Astrocyte of the spinal cord (primary cell): ENCODE measurements at regions not wholly inside any gene's neighbourhood (a gene's known extent, or its start where the extent isn't known, plus 50 kb on each side); places are given as distances from the start of the nearest gene placed in this dataset.
"Not testable (repeated sequence)": the region's sequence is repeated elsewhere in the genome, so short reads cannot be mapped to it uniquely, and the experiment has no call there.

Source experiments
- DNase-seq: peaks from one replicate; pipeline ENCODE4 v3.0.0; 2011; ENCODE audit warnings: low read depth, low spot score
- H3K4me3 ChIP-seq: 2 replicates; pipeline ENCODE4 v1.5.1; 2011; ENCODE audit warnings: low read depth, mild to moderate bottlenecking, low read length, moderate library complexity
- in situ Hi-C: cut with HindIII; loops from 2 replicates; pipeline ENCODE4 v1.10.0; 2017; ENCODE audit warnings: low sequenced_read_pairs
- TF ChIP-seq, protein P1 (sequence below): IDR thresholded peaks from 2 replicates; pipeline ENCODE4 v1.5.1; 2012; ENCODE audit warnings: low read depth, mild to moderate bottlenecking, low read length, inconsistent platforms

DNA sequence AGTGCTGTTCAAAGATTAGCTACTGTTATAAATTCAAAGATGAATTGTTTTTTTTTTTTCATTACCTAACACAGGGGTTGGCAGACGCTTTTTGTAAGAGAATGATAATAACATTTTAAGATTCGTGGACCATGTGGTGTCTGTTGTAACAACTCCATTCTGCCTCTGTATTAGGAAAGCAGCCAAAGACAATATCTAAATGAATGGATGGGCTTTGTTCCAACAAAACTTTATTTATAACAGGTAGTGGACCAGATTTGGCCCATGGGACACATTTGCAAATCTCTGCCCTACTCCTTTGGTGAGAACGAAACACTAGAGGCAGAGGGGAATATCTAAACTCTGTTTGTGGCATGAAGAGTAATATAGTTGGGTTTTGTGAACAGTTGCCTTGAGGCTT is 83.6 kb upstream of the BLID start:
- TF ChIP-seq, protein P1, sequence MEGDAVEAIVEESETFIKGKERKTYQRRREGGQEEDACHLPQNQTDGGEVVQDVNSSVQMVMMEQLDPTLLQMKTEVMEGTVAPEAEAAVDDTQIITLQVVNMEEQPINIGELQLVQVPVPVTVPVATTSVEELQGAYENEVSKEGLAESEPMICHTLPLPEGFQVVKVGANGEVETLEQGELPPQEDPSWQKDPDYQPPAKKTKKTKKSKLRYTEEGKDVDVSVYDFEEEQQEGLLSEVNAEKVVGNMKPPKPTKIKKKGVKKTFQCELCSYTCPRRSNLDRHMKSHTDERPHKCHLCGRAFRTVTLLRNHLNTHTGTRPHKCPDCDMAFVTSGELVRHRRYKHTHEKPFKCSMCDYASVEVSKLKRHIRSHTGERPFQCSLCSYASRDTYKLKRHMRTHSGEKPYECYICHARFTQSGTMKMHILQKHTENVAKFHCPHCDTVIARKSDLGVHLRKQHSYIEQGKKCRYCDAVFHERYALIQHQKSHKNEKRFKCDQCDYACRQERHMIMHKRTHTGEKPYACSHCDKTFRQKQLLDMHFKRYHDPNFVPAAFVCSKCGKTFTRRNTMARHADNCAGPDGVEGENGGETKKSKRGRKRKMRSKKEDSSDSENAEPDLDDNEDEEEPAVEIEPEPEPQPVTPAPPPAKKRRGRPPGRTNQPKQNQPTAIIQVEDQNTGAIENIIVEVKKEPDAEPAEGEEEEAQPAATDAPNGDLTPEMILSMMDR: no peak
- in situ Hi-C loops: no loop called here
- H3K4me3 ChIP-seq: no peak overlapping the region
- peak; percentile 60 for DNase-seq

DNA sequence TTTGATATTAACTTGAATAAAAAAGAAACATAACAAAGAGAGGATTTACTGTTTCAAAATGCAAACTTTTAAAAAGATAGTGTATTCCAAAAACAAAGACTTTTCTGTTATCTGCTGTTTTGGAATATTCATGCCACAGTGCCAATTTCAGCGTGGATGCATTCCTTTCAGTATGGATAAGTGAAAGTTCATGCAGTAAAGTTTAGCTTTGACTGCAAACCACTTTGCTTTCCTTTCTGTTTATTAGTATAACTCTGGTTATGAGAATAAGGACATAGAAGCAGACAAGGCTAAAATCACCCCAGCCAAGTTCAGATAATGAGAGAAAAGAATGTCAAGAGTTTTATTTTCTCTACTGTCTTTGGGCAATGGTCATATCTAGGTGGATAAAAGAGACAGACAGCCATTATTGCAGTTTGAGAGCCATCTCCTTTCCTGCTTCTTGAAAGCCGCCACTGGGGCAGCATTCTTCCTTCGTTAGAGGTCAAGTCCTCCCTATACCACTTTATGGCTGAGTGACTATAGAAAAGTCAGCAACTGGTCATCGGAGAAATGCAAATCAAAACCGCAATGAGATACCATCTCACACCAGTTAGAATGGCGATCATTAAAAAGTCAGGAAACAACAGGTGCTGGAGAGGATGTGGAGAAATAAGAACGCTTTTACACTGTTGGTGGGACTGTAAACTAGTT is 82.4 kb upstream of the BLID start:
- in situ Hi-C loops: no loop called here
- DNase-seq: no peak
- H3K4me3 ChIP-seq: no peak overlapping the region
- TF ChIP-seq, protein P1: no peak

DNA sequence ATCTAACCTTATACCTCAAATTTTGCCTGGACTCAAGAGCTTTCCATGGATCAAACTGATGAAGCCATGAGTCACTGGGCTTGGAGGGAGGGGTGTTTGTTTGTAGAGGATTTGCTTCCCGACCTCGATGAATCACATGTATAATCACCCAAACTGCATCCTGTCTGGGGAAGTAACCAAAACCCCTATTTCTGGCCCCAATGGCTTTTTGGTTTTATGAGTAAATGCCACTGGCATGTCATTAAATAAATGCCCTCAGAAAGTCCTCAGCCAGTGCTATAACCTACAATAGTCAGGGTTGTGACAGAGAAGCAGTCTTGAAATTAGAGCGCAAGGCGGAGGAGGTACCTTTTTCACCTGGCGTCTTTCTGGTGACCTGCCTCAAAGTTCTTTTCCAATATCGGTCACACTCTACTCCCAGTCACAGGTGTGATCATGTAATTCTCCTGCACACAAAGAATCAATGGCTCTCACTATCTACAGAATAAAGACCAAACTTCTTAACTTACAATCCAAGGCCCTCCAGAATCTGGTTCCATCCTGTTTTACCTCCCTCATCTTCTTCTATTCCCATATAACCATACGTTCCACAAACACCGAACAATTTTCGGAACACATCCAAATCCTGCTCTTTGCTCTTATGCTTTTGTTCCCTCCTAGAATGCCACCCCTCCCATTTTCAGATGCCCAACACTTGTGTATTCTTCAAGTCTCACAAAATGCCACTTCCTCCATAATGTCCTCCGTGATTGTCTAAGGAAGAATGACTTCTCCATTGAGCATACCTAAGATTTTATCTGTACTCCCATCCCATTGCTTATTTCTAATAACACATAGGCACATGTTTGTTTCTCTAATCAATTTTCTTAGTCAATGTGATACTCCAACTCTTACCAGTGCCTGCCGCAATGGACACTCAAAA is 81.3 kb upstream of the BLID start:
- no peak overlapping the region for H3K4me3 ChIP-seq
- in situ Hi-C loops: no loop called here
- DNase-seq: peak; percentile 98
- TF ChIP-seq, protein P1: no peak

DNA sequence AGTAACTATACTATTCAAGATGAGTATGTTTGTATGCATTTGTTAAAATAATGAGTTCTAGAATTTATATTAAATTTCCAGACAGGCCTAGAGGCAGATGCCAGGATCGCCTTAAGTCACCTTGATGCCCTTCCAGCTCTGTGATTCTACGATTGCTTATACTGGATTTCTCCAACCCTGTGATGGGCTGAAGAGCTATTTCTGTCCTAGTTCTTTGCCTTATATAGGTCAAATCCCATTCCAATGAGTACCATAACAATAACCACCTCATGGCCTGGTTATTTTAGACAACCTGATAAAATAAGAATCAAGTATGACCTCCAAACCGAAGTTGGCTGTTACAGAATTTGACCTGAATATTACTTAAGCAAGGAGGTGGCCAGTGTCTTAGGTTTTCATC is 79.8 kb upstream of the BLID start:
- in situ Hi-C loops: no loop called here
- H3K4me3 ChIP-seq: no peak overlapping the region
- DNase-seq: no peak
- TF ChIP-seq, protein P1: no peak

DNA sequence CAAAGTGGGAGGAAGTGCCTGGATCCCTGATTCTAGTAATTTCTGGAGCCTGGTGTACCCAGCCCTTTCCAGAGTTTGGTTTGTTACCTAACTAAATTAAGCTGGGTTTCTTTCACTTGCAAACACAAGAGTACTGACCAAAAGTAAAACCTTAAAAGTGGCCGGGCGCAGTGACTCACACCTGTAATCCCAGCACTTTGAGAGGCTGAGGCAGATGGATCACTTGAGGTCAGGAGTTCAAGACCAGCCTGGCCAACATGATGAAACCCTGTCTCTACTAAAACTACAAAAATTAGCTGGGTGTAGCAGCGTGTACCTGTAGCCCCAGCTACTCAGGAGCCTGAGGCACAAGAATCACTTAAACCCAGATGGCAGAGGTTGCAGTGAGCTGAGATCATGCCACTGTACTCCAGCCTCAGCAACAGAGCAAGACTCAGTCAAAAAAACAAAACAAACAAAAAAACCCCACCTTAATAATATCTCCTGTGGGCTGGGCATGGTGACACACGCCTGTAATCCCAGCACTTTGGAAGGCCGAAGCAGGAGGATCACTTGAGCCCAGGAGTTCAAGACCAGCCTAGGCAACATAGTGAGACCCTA is 78.0 kb upstream of the BLID start:
- DNase-seq, in situ Hi-C loops, H3K4me3 ChIP-seq: not testable (repeated sequence)

DNA sequence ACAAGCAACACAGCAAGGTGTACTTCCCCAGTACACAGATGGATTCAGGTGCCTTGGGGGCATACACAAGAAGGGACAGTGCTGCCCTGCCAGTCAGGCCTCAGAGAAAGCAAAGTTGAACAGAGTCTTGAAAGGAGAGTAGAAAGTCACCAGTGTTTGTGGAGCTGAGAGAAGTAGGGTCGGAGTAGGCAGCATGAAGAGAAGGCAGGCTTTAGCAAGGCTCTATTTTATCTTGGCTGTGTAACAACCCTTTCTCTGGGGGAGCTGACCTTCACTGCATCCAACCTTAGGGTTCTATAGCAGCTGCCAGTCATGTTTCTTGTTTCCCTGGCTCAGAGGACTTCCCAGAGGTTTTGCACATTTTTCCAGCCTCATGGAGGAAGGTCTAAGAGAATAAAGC is 77.4 kb upstream of the BLID start:
- H3K4me3 ChIP-seq: no peak overlapping the region
- TF ChIP-seq, protein P1: no peak
- in situ Hi-C loops: no loop called here
- no peak for DNase-seq
